GM18861 (cell line): ENCODE measurements at regions not wholly inside any gene's neighbourhood (a gene's known extent, or its start where the extent isn't known, plus 50 kb on each side); places are given as distances from the start of the nearest gene placed in this dataset.

ENCODE experiments used
- ATAC-seq: cut with Tn5 transposase; IDR thresholded peaks from one replicate; pipeline ENCODE4 v1.9.1; 2021; ENCODE audit not compliant: unreplicated experiment

GRCh38 chr1:112196731-112197130 lies 199.3 kb upstream of the CTTNBP2NL start:
- ATAC-seq: no peak

GRCh38 chr1:112209493-112209892 lies 186.5 kb upstream of the CTTNBP2NL start:
- ATAC-seq: no peak

DNA sequence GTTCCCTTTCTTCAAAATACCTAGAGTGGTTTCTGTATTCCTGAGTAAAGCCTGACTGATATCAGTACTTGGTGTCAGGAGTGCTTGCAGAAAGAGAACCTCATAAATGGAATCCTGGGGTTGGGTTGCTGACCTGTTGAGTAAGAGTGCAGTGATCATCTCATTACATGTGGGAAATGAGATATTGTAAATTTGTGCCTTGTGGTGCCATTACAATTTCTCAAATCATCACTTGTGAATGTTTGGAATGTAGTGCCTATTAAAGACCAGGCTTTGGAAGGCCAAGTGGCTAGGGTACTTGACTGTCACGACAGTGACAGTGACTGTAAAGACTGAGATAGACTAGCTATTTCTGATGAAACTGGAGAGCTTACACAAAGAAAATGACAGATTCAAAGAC lies 176.7 kb upstream of the CTTNBP2NL start:
- no peak for ATAC-seq

- ATAC-seq: no peak
Measured at GRCh38 chr1:112230232-112230631, 165.8 kb upstream of the CTTNBP2NL start.

DNA sequence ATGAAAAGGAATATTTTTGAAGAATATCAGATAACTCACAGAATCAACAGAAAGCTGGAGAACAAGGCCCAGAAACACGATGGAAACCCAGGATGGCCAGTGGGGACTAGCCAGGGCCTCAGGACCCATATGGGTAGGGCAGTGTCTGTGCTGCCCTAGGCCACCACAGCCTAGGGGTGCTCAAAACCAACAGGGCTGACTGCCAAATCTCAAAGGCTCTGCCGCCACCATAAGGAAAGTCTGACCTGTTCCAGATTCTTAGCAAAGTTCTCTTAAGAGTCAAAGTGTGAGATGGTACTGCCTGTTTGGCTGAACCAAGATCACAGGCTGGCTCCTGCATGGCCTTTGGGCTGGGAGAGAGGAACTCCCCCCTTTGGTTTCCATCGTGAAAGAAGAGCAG lies 164.7 kb upstream of the CTTNBP2NL start:
- no peak for ATAC-seq

DNA sequence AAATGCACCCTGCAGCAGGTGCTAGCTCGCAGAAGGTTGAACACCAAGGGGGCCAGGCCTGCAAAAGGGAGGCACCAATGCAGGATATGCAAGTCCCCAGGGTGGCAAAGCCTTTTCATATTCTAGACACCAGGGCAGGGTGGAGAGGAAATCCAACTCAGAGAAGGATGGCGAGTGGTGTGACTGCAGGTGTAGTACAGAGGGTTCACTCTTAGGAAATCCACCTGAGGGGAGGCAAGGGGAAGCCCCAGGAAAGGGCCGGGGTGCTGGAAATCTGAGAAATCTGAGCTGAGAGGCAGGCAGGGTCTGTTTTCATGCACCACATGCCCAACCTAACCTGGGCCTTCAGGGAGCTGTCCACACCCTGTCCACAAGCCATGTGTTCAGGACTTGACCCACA lies 163.2 kb upstream of the CTTNBP2NL start:
- no peak for ATAC-seq

DNA sequence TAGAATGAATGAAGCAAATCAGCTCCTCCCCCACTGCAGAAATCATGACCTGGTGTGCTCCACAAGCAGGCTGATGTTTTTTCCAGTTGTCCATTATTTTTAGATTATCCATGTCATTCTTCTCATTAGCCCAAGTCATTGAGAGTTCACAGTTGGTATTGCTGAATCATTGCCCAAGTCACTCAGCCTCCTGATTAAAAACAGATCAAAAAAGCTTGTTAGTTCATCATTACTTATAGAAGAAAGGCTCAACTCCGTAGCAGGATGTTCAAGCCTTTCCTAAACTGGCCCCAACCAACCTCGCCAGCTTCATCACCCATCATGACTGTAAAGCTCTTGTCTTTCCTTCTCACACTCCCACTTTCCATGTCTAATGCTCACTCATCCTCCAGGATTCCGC lies 161.3 kb upstream of the CTTNBP2NL start:
- no peak for ATAC-seq

GRCh38 chr1:112237983-112238545 lies 157.9 kb upstream of the CTTNBP2NL start:
- ATAC-seq: no peak

GRCh38 chr1:112239683-112240330 lies 156.2 kb upstream of the CTTNBP2NL start:
- no peak for ATAC-seq

GRCh38 chr1:112242470-112242869 lies 153.5 kb upstream of the CTTNBP2NL start:
- no peak for ATAC-seq

DNA sequence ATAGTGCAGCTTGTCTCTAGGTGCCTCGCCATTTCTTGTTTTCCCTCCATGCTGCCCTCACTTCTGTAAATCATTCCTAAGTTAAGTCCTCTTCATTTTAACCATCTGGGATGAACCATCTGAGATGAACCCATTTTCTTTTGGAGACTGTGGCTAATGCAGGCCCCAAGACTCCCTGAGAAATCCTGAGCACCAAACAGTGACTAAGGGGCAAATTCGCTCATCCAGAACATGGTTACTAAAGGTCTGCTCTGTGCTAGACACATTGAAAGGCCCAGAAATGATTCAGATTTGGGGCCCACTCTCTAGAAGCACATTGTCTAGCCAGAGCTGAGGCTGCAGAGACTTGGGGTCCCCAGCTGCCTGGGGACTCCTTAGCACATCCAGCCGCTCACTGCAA lies 151.9 kb upstream of the CTTNBP2NL start:
- ATAC-seq: no peak

DNA sequence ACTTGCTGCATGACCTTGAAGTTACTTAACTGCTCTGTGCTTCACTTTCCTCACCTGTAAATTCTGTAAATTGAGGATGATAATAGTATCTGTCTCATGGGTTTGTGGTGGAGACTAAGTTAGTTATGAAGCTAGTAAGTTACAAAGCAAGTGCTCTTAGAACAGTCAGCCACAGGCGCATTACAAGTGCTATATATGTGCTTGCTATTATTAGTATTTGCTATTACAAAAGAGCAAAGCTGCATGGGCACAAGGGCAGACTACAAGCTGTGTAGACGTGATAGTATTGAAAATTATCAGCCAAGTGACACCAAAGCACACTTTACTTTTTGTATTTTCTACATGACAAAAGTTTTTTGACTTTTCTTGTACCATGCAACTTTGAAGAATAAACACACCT lies 150.9 kb upstream of the CTTNBP2NL start:
- ATAC-seq: no peak

GRCh38 chr1:112247036-112247597 lies 148.9 kb upstream of the CTTNBP2NL start:
- ATAC-seq: no peak

DNA sequence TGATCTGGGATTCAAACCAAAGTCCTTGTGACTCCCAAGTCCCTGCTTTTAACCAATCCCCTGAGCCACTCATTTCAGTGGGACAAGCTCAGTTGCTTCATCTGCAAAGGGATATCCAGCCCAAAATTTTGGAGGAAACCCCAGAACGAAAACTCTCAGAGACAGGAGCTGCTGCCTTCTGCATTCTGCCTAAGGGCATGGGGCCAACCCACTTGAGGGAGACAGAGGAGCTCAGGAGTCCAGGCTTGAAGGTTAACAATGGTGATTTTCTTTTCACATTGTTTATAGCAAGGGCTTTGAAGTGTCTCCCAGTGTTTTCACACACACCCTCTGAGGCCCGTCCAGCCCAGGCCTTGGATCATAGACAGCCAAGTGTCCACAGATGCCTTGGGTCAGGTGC lies 148.1 kb upstream of the CTTNBP2NL start:
- ATAC-seq: no peak

GRCh38 chr1:112250892-112251291 lies 145.1 kb upstream of the CTTNBP2NL start:
- ATAC-seq: no peak

GRCh38 chr1:112251766-112252506 lies 144.1 kb upstream of the CTTNBP2NL start:
- no peak for ATAC-seq

DNA sequence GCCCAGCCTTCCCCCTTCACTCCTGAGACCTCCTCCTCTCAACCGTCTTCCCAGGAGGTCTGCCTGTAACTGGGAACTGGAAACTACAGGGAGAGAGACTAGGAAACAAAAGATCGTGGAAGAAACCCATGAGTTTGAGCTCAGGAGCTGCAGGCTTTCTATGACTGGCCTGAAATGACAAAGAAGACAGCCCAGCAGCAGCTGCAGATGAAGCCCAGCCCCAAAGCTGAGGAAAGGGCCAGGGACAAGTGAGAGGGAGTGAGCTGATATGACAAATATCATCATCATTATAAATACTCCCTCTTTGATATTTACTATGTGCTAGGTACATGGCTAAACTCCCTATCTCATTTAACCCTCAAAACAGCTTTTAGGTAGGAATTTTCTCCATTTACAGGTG lies 142.6 kb upstream of the CTTNBP2NL start:
- no peak for ATAC-seq

- no peak for ATAC-seq
Measured at GRCh38 chr1:112255080-112255479, 140.9 kb upstream of the CTTNBP2NL start.

- no peak for ATAC-seq
Measured at GRCh38 chr1:112256411-112256810, 139.6 kb upstream of the CTTNBP2NL start.

- ATAC-seq: no peak
Measured at GRCh38 chr1:112257043-112257835, 138.8 kb upstream of the CTTNBP2NL start.

- ATAC-seq: no peak
Measured at GRCh38 chr1:112260699-112261098, 135.3 kb upstream of the CTTNBP2NL start.
